ENCODE measurements at regions not wholly inside any gene's neighbourhood (a gene's known extent, or its start where the extent isn't known, plus 50 kb on each side); places are given as distances from the start of the nearest gene placed in this dataset.

DNA sequence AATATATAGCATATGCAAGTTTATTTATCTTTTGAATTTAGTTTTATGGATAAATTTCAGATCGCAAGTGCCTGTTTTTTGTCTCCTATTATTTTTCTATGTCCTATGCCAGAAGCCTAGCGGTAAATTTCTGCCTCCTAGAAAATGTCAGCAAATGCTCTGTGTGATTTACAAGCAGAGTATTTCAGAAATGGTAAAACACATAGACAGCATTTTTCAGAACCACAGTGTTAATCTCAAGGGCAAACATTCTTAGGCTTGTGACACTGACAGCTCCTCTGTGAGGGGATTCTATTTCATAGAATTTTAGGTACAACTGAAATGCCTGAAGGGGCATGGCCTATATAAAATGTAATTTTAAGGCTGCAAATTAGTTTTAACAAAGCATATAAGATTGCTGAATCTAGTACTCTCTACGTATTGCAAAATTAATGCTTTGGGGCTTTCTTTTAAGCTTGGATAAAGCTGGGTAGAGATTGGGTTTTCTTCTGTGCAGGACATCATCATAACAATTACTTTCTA, 89.9 kb upstream of the PTCHD4 start:
- no peak for DNase-seq

- DNase-seq: no peak
Observed at GRCh38 chr6:48199499-48199898, 88.5 kb upstream of the PTCHD4 start.

- no peak for DNase-seq
Observed at GRCh38 chr6:48197941-48198340, 86.9 kb upstream of the PTCHD4 start.

DNA sequence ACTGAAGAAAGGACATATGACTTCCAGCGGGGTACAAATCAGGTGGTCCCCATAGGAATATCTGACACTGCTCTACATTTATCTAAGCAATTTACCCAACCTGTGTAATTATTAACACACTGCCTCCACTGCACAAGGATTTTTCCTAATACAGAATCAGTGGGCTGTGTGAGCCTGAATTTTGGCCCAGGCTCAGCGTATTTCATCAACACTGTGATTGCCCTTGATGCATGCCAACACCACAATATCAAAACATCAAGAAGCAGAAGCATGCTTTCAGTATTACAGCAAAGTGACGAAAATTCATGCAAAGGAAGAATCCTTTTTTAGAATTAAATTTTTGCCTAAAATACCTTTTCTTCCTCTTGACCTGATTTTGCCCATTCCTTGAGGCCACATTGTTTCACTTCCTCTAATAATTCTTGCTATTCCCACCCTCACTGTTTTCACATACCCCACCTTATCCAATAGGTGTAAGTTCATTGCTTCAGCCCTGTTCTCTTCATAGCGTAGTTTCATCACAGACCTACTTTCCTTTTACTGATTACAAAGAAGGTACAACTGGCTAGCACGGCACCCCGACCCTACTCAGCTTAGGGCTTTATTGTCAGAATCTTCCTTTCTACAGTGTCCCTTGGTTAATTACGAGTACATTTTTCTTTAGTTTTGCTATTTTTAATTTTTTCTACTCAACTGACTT, 83.7 kb upstream of the PTCHD4 start:
- no peak for DNase-seq

DNA sequence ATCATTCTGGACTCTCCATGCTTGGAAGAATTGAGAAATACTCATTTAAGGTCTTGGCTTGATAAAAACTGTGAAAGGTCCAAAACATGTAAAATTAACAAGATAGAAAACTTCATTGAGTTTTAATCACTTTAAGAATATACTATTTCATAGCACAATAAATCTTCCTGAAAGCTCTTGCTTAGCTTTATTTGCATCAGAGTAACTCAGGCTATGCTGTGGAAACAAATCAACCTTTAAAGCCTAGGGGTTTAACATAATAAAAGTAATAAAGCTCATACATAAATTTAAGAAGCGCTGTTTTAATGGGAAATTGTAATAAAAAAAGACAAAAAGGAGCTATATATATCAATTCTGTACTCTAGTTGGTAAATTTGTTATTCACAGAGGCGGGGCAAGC, 77.2 kb upstream of the PTCHD4 start:
- no peak for DNase-seq

- DNase-seq: no peak
Observed at GRCh38 chr6:48186746-48187145, 75.7 kb upstream of the PTCHD4 start.

DNA sequence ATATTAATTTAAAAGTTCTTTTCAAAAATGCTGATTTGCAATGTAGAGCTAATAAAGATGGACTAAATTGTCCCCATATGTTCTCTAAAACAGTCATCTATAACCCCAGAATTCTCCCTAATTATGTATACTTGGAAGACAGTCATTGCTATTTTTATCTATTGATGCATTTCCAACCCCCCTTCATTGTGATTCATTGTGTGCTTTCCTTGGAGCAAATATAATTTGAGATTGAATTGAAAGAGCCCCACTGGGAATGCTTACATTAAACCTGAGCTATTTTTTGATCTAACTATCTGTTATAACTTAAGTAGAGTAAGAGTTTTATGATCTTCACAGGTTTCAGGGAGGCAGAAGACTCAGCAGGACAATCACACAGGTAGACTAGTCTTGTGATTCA, 73.7 kb upstream of the PTCHD4 start:
- no peak for DNase-seq

GRCh38 chr6:48183811-48184605, 73.0 kb upstream of the PTCHD4 start:
- DNase-seq: no peak

GRCh38 chr6:48183178-48183577, 72.2 kb upstream of the PTCHD4 start:
- DNase-seq: no peak

DNA sequence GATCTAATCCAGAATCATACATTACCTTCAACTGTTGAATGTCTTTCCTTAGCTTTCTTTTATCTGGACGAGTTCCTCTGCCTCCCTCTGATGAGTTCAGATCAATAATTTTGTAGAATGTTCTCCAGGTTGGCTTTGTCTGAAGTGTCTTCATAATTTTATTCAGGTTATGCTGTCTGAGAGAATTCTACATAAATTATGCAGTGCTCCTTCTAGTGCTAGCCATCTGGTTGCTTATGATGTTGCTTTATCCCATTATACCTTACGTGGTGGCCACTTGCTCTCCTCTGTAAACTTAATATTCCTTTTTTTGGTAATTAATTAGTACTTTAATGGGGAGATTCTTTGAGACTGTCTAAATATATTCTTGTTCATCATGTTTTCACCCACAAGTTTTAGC, 67.7 kb upstream of the PTCHD4 start:
- DNase-seq: no peak

- no peak for DNase-seq
Observed at GRCh38 chr6:48177786-48178185, 66.8 kb upstream of the PTCHD4 start.

- no peak for DNase-seq
Observed at GRCh38 chr6:48176645-48177308, 65.8 kb upstream of the PTCHD4 start.

DNA sequence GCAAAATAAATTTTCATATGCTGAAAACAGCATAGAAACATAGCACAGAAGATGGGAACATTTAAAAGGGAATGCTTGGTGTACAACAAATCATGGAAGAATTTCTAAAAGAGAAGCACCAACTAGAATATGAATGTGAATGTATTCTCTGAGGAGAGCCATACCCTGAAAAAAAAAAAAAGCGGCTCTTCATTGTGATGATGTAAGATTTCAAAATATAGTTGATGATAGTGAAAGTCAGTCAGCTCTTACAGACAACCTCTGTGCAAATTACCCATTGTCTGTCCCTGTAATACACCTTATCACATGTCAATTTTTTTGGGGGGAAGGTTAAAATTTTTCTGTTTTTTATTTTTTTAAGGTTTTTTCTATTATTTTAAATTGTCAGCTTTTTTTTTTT, 58.6 kb upstream of the PTCHD4 start:
- no peak for DNase-seq

Data from hematopoietic multipotent progenitor cell treated with erythropoietin and hydrocortisone succinate and interleukin-3 and kit ligand, for 6 days (in vitro differentiated cells).